HepG2 (cell line): ENCODE measurements at regions not wholly inside any gene's neighbourhood (a gene's known extent, or its start where the extent isn't known, plus 50 kb on each side); places are given as distances from the start of the nearest gene placed in this dataset.

Experiments used
- ATAC-seq: fragments of 200-7000 bp; cut with Tn5 transposase; 3 replicates; pipeline ENCODE4 v1.9.1; 2020; ENCODE audit warnings: mild to moderate bottlenecking, moderate library complexity
- BruUV-seq: library from RNA; stranded (reverse); fragments of 400-500 nt; replicated peaks from 2 replicates; lab custom pipeline; 2021; lab: Mats Ljungman, UMichigan
- CTCF ChIA-PET: fragments of 300-600 bp; formaldehyde crosslinking; extraction: SDS; loops from one replicate; lab custom pipeline; 2021; ENCODE audit warnings: low total read pairs, inconsistent platforms, low intra/inter-chr PET ratio; lab: Yijun Ruan, JAX
- POLR2A ChIA-PET: fragments of 350-600 bp; sonication (Branson Sonifier 250); formaldehyde crosslinking; loops from one replicate; lab custom pipeline; 2020; ENCODE audit warnings: antibody characterized with exemption, inconsistent platforms; lab: Yijun Ruan, JAX
- DNase-seq: peaks from one replicate; pipeline ENCODE4 v3.0.0-alpha.2; 2015; ENCODE audit warnings: low spot score
- FAIRE-seq: peaks from 3 replicates; lab custom pipeline; 2011; peaks lifted over from hg19 to GRCh38; lab: Jason Lieb, UNC
- H2AFZ ChIP-seq: one replicate; pipeline ENCODE4 v1.6.1; 2011; ENCODE audit warnings: low read length, inconsistent platforms
- H3K27ac ChIP-seq: fragments of 300-600 bp; 3 replicates; pipeline ENCODE4 v1.8.0; 2011; ENCODE audit warnings: mixed run types, mild to moderate bottlenecking, mixed read lengths, low read length, inconsistent platforms; ENCODE audit not compliant: insufficient read depth; ENCODE audit errors: extremely low read length
- H3K27me3 ChIP-seq, 2 experiments: fragments of 200-600 bp in 1 of 2; 2 replicates in 1 of 2; 3 replicates in 1 of 2; pipeline versions ENCODE4 v1.6.0 to v1.8.0; 2011; ENCODE audit warnings: low read length in 2 of 2, mild to moderate bottlenecking in 2 of 2, moderate library complexity in 2 of 2, inconsistent platforms in 1 of 2; ENCODE audit not compliant: insufficient read depth in 2 of 2, control insufficient read depth in 1 of 2
- H3K36me3 ChIP-seq, 2 experiments: fragments of 200-600 bp in 1 of 2; replicated peaks in 1 of 2; 2 replicates in 1 of 2; 3 replicates in 1 of 2; pipeline versions ENCODE4 v1.5.1 to v1.8.0; 2011; ENCODE audit warnings: low read length in 2 of 2, inconsistent platforms in 1 of 2; ENCODE audit not compliant: insufficient read depth in 2 of 2, control insufficient read depth in 1 of 2
- H3K4me1 ChIP-seq: 2 replicates; pipeline ENCODE4 v1.5.1; 2012; ENCODE audit warnings: low read length, inconsistent platforms; ENCODE audit not compliant: insufficient read depth
- H3K4me2 ChIP-seq: 2 replicates; pipeline ENCODE4 v1.6.0; 2011; ENCODE audit warnings: low read depth, low read length, inconsistent platforms
- H3K4me3 ChIP-seq, 3 experiments: fragments of 200-600 bp in 1 of 3; sonication (generic), shearing (Covaris generic) in 1 of 3; replicated peaks in 1 of 3; 2 replicates each; pipeline ENCODE4 v1.5.1; 2011 to 2016; ENCODE audit warnings: low read length in 3 of 3, inconsistent platforms in 2 of 3, low read depth in 2 of 3, mild to moderate bottlenecking in 2 of 3, control low read depth in 1 of 3, mixed read lengths in 1 of 3; ENCODE audit not compliant: insufficient read depth in 1 of 3
- H3K79me2 ChIP-seq: one replicate; pipeline ENCODE4 v1.6.1; 2011; ENCODE audit warnings: low read length, inconsistent platforms; ENCODE audit not compliant: insufficient read depth
- H3K9ac ChIP-seq: 2 replicates; pipeline ENCODE4 v1.6.0; 2011; ENCODE audit warnings: mild to moderate bottlenecking, low read depth, low read length, inconsistent platforms; ENCODE audit not compliant: insufficient read depth
- H3K9me3 ChIP-seq: 2 replicates; pipeline ENCODE4 v1.5.1; 2012; ENCODE audit warnings: mild to moderate bottlenecking, low read length
- H4K20me1 ChIP-seq: 2 replicates; pipeline ENCODE4 v1.6.0; 2011; ENCODE audit warnings: inconsistent platforms, mild to moderate bottlenecking, low read length, moderate library complexity; ENCODE audit not compliant: insufficient read depth
- ATM ChIP-seq: fragments of 450-650 bp; IDR thresholded peaks from 2 replicates; pipeline ENCODE4 v1.7.1; 2017; ENCODE audit warnings: mild to moderate bottlenecking, borderline replicate concordance
- JUNB ChIP-seq: sonication (generic); formaldehyde crosslinking; IDR thresholded peaks from 2 replicates; pipeline ENCODE4 v1.8.0; 2022; ENCODE audit warnings: missing genetic modification reagents, mild to moderate bottlenecking, borderline replicate concordance
- KDM2A ChIP-seq: sonication (generic); formaldehyde crosslinking; IDR thresholded peaks from 2 replicates; pipeline ENCODE4 v1.4.0; 2020; ENCODE audit warnings: low read depth, missing genetic modification reagents, borderline replicate concordance
- NONO ChIP-seq, 2 experiments: fragments of 450-650 bp in 1 of 2; sonication (generic) in 1 of 2; formaldehyde crosslinking in 1 of 2; IDR thresholded peaks in 1 of 2; conservative IDR thresholded peaks in 1 of 2; 2 replicates each; pipeline versions ENCODE4 v1.6.1 to v1.8.0; 2017 to 2022; ENCODE audit warnings: mild to moderate bottlenecking in 1 of 2, missing genetic modification reagents in 1 of 2, moderate library complexity in 1 of 2
- PLRG1 ChIP-seq: fragments of 450-650 bp; conservative IDR thresholded peaks from 2 replicates; pipeline ENCODE4 v1.6.1; 2016
- SOX6 ChIP-seq, 2 experiments: fragments of 450-650 bp in 1 of 2; sonication (generic) in 1 of 2; formaldehyde crosslinking in 1 of 2; IDR thresholded peaks; 2 replicates each; pipeline versions ENCODE4 v1.4.0 to v1.6.1; 2017 to 2020; ENCODE audit warnings: antibody characterized with exemption in 1 of 2, mild to moderate bottlenecking in 1 of 2, missing genetic modification reagents in 1 of 2
- WGBS: methylation state at CpG from one replicate; pipeline ENCODE4 v1.1.6; 2017; ENCODE audit warnings: low lambda C conversion rate; 5-methylcytosine and 5-hydroxymethylcytosine counted together
- in situ Hi-C: cut with HindIII; loops from 2 replicates; pipeline ENCODE4 v1.10.0; 2017; ENCODE audit warnings: low pct_unique_long_range_greater_than_20kb; ENCODE audit not compliant: extremely low pct_ligation_motif_present
- intact Hi-C: fragments of 100-400 bp; cut with micrococcal nuclease; formaldehyde crosslinking; loops from one replicate; pipeline ENCODE4 v1.10.0; 2022; ENCODE audit not compliant: unreplicated experiment
- TF ChIP-seq, protein P1 (sequence below): sonication (generic); formaldehyde crosslinking; IDR thresholded peaks from 2 replicates; pipeline ENCODE4 v1.9.0; 2021; ENCODE audit warnings: mild to moderate bottlenecking, missing genetic modification reagents
- TF ChIP-seq, protein P2 (sequence below): sonication (generic); formaldehyde crosslinking; IDR thresholded peaks from 2 replicates; pipeline ENCODE4 v1.4.0; 2020; ENCODE audit warnings: missing genetic modification reagents, mild to moderate bottlenecking, borderline replicate concordance

DNA sequence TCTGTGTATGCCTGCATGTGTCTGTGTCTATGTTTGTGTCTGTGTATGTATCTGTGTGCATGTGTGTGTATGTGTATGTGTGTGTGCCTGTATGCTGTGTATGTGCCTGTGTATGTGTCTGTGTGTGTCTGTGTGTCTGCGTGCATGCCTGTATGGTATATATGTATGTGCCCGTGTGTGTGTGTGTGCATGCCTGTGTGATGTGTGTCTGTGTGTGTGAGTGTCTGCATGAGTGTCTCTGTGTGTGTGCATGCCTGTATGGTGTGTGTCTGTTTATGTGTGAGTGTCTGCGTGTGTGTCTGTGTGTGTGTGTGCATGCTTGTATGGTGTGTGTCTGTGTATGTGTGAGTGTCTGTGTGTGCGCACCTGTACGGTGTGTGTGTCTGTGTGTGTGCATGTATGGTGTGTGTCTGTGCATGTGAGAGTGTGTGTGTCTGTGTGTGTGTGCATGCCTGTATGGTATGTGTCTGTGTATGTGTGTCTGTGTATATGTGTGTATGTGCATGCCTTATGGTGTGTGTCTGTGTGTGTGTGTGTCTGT is 137.1 kb upstream of the IRX2 start:
- H3K36me3 ChIP-seq: no peaks in the 10 kb centered on the region
- in situ Hi-C loops (no loop called here), intact Hi-C loops (no loop called here)
- no peak overlapping the region for H3K4me3 ChIP-seq
- WGBS: 64% methylated on average over 3 of the region's 5 CpGs
- no peak for DNase-seq
- H3K9ac ChIP-seq: no peak overlapping the region
- no peaks in the 10 kb centered on the region for H3K27me3 ChIP-seq
- ChIA-PET CTCF (no interaction called here), POLR2A (no interaction called here)
- H4K20me1 ChIP-seq: no peaks in the 10 kb centered on the region
- no peak overlapping the region for H2AFZ ChIP-seq
- H3K27ac ChIP-seq: no peak overlapping the region
- H3K4me2 ChIP-seq: no peak overlapping the region
- ATAC-seq: no peak
- FAIRE-seq: no peak
- TF ChIP-seq PLRG1 (0 out of 2 replicates have a peak, but pooled peaks have one; percentile 17), KDM2A (CRISPR knock-in tag) (no peak), SOX6 (IDR thresholded peaks at IDR 0.05) (no peak), SOX6 (CRISPR knock-in tag; IDR thresholded peaks at IDR 0.05) (no peak), ATM (peak; percentile 4; the same call in 1 of the 2 replicates), JUNB (no peak), NONO (IDR thresholded peaks at IDR 0.05) (0 out of 2 replicates have a peak, but pooled peaks have one; percentile 65), NONO (CRISPR knock-in tag; conservative IDR thresholded peaks at IDR 0.05) (no peak)
- TF ChIP-seq, protein P1, sequence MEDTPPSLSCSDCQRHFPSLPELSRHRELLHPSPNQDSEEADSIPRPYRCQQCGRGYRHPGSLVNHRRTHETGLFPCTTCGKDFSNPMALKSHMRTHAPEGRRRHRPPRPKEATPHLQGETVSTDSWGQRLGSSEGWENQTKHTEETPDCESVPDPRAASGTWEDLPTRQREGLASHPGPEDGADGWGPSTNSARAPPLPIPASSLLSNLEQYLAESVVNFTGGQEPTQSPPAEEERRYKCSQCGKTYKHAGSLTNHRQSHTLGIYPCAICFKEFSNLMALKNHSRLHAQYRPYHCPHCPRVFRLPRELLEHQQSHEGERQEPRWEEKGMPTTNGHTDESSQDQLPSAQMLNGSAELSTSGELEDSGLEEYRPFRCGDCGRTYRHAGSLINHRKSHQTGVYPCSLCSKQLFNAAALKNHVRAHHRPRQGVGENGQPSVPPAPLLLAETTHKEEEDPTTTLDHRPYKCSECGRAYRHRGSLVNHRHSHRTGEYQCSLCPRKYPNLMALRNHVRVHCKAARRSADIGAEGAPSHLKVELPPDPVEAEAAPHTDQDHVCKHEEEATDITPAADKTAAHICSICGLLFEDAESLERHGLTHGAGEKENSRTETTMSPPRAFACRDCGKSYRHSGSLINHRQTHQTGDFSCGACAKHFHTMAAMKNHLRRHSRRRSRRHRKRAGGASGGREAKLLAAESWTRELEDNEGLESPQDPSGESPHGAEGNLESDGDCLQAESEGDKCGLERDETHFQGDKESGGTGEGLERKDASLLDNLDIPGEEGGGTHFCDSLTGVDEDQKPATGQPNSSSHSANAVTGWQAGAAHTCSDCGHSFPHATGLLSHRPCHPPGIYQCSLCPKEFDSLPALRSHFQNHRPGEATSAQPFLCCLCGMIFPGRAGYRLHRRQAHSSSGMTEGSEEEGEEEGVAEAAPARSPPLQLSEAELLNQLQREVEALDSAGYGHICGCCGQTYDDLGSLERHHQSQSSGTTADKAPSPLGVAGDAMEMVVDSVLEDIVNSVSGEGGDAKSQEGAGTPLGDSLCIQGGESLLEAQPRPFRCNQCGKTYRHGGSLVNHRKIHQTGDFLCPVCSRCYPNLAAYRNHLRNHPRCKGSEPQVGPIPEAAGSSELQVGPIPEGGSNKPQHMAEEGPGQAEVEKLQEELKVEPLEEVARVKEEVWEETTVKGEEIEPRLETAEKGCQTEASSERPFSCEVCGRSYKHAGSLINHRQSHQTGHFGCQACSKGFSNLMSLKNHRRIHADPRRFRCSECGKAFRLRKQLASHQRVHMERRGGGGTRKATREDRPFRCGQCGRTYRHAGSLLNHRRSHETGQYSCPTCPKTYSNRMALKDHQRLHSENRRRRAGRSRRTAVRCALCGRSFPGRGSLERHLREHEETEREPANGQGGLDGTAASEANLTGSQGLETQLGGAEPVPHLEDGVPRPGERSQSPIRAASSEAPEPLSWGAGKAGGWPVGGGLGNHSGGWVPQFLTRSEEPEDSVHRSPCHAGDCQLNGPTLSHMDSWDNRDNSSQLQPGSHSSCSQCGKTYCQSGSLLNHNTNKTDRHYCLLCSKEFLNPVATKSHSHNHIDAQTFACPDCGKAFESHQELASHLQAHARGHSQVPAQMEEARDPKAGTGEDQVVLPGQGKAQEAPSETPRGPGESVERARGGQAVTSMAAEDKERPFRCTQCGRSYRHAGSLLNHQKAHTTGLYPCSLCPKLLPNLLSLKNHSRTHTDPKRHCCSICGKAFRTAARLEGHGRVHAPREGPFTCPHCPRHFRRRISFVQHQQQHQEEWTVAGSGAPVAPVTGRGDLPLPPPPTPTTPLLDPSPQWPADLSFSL (CRISPR knock-in tag): peak; percentile 60; the same call in 1 of the 2 replicates
- TF ChIP-seq, protein P2, sequence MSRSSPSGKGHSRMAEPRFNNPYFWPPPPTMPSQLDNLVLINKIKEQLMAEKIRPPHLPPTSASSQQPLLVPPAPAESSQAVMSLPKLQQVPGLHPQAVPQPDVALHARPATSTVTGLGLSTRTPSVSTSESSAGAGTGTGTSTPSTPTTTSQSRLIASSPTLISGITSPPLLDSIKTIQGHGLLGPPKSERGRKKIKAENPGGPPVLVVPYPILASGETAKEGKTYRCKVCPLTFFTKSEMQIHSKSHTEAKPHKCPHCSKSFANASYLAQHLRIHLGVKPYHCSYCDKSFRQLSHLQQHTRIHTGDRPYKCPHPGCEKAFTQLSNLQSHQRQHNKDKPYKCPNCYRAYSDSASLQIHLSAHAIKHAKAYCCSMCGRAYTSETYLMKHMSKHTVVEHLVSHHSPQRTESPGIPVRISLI (CRISPR knock-in tag): no peak
- BruUV-seq: no TSS peak
- no peaks in the 10 kb centered on the region for H3K9me3 ChIP-seq
- H3K79me2 ChIP-seq: no peaks in the 10 kb centered on the region
- H3K4me1 ChIP-seq: no peaks in the 10 kb centered on the region
